IMR-90 (cell line): ENCODE measurements at regions not wholly inside any gene's neighbourhood (a gene's known extent, or its start where the extent isn't known, plus 50 kb on each side); places are given as distances from the start of the nearest gene placed in this dataset.

Experiments used
- ATAC-seq: fragments of 200-7000 bp; cut with Tn5 transposase; 2 replicates; pipeline ENCODE4 v1.9.1; 2020; ENCODE audit warnings: low read depth, mild to moderate bottlenecking, moderate library complexity
- BruUV-seq: library from RNA; stranded (reverse); fragments of 400-500 nt; replicated peaks from 2 replicates; lab custom pipeline; 2021; lab: Mats Ljungman, UMichigan
- CTCF ChIA-PET: fragments of 300-600 bp; formaldehyde crosslinking; extraction: SDS; loops from one replicate; lab custom pipeline; 2021; ENCODE audit warnings: antibody characterized with exemption; lab: Yijun Ruan, JAX
- POLR2A ChIA-PET: fragments of 300-600 bp; sonication (Branson Sonifier 250); formaldehyde crosslinking; loops from one replicate; lab custom pipeline; 2022; ENCODE audit warnings: antibody characterized with exemption; ENCODE audit not compliant: unreplicated experiment; lab: Charles Lee
- DNase-seq: peaks from one replicate; pipeline ENCODE4 v3.0.0; 2013
- H2AFZ ChIP-seq: replicated peaks from 2 replicates; pipeline ENCODE3; 2013; ENCODE audit warnings: low read length, mild to moderate bottlenecking; ENCODE audit not compliant: poor library complexity
- H2AK5ac ChIP-seq: 2 replicates; pipeline ENCODE4 v1.6.1; 2013; ENCODE audit warnings: low read depth, low read length, inconsistent platforms
- H2AK9ac ChIP-seq: replicated peaks from 2 replicates; pipeline ENCODE3; 2013; ENCODE audit warnings: mild to moderate bottlenecking, low read depth, low read length, moderate library complexity; ENCODE audit not compliant: poor library complexity
- H2BK120ac ChIP-seq: 2 replicates; pipeline ENCODE4 v1.6.1; 2013; ENCODE audit warnings: low read depth, low read length, inconsistent platforms
- H2BK15ac ChIP-seq: 3 replicates; pipeline ENCODE4 v1.6.1; 2013; ENCODE audit warnings: low read depth, low read length, inconsistent platforms
- H2BK20ac ChIP-seq: 2 replicates; pipeline ENCODE4 v1.6.1; 2013; ENCODE audit warnings: low read depth, mild to moderate bottlenecking, inconsistent platforms, low read length, moderate library complexity
- H2BK5ac ChIP-seq: 2 replicates; pipeline ENCODE4 v1.6.1; 2013; ENCODE audit warnings: mild to moderate bottlenecking, low read depth, low read length, inconsistent platforms; ENCODE audit not compliant: poor library complexity, severe bottlenecking
- H3K14ac ChIP-seq: replicated peaks from 2 replicates; pipeline ENCODE4 v1.6.1; 2013; ENCODE audit warnings: low read depth, low read length, inconsistent platforms
- H3K18ac ChIP-seq: 2 replicates; pipeline ENCODE4 v1.6.1; 2013; ENCODE audit warnings: low read depth, low read length, control low read depth
- H3K23ac ChIP-seq: 2 replicates; pipeline ENCODE4 v1.6.1; 2013; ENCODE audit warnings: low read depth, low read length, inconsistent platforms
- H3K27ac ChIP-seq: 2 replicates; pipeline ENCODE4 v1.5.1; 2013; ENCODE audit warnings: mild to moderate bottlenecking, control low read depth, low read length; ENCODE audit not compliant: insufficient read depth
- H3K27me3 ChIP-seq: 2 replicates; pipeline ENCODE4 v1.6.1; 2013; ENCODE audit warnings: low read length; ENCODE audit not compliant: control insufficient read depth, insufficient read depth
- H3K36me3 ChIP-seq: 2 replicates; pipeline ENCODE4 v1.6.1; 2013; ENCODE audit warnings: low read length, mixed read lengths; ENCODE audit not compliant: control insufficient read depth, insufficient read depth
- H3K4ac ChIP-seq: 2 replicates; pipeline ENCODE4 v1.6.1; 2013; ENCODE audit warnings: low read depth, low read length, inconsistent platforms
- H3K4me1 ChIP-seq: 2 replicates; pipeline ENCODE4 v1.6.1; 2013; ENCODE audit warnings: low read length, mixed read lengths; ENCODE audit not compliant: control insufficient read depth, insufficient read depth
- H3K4me2 ChIP-seq: 2 replicates; pipeline ENCODE4 v1.6.1; 2013; ENCODE audit warnings: low read depth, mild to moderate bottlenecking, control low read depth, low read length, moderate library complexity
- H3K4me3 ChIP-seq: 2 replicates; pipeline ENCODE4 v1.5.1; 2013; ENCODE audit warnings: low read depth, mild to moderate bottlenecking, control low read depth, low read length, moderate library complexity; ENCODE audit not compliant: insufficient read depth
- H3K56ac ChIP-seq: 2 replicates; pipeline ENCODE4 v1.6.1; 2013; ENCODE audit warnings: low read length, inconsistent platforms; ENCODE audit not compliant: insufficient read depth; ENCODE audit errors: extremely low read depth
- H3K79me1 ChIP-seq, 2 experiments: 2 replicates each; pipeline ENCODE4 v1.6.1; 2013; ENCODE audit warnings: low read length in 2 of 2, inconsistent platforms in 1 of 2, low read depth in 1 of 2
- H3K9ac ChIP-seq: 2 replicates; pipeline ENCODE4 v1.6.1; 2013; ENCODE audit warnings: low read depth, low read length, control low read depth
- H3K9me1 ChIP-seq: 2 replicates; pipeline ENCODE4 v1.6.1; 2013; ENCODE audit warnings: low read length, inconsistent platforms; ENCODE audit not compliant: insufficient read depth
- H3K9me3 ChIP-seq: 2 replicates; pipeline ENCODE4 v1.6.1; 2013; ENCODE audit warnings: low read length; ENCODE audit not compliant: control insufficient read depth, insufficient read depth
- H4K20me1 ChIP-seq: 2 replicates; pipeline ENCODE4 v1.6.1; 2013; ENCODE audit warnings: low read length, inconsistent platforms; ENCODE audit not compliant: insufficient read depth
- H4K5ac ChIP-seq: 2 replicates; pipeline ENCODE4 v1.6.1; 2013; ENCODE audit warnings: mild to moderate bottlenecking, low read depth, low read length, control low read depth
- H4K8ac ChIP-seq, 2 experiments: 2 replicates each; pipeline ENCODE4 v1.6.1; 2013; ENCODE audit warnings: low read depth in 2 of 2, low read length in 2 of 2, control low read depth in 1 of 2, inconsistent platforms in 1 of 2
- H4K91ac ChIP-seq: 2 replicates; pipeline ENCODE4 v1.6.1; 2013; ENCODE audit warnings: low read depth, low read length, inconsistent platforms; ENCODE audit not compliant: insufficient read depth
- CEBPB ChIP-seq: IDR thresholded peaks from 2 replicates; pipeline ENCODE4 v1.6.1; 2012; ENCODE audit warnings: low read depth, low read length, improper control_type of control experiment
- CHD1 ChIP-seq: IDR thresholded peaks from 2 replicates; pipeline ENCODE4 v1.6.1; 2012; ENCODE audit warnings: low read depth, low read length, improper control_type of control experiment
- MAFK ChIP-seq: IDR thresholded peaks from 2 replicates; pipeline ENCODE4 v1.6.1; 2012; ENCODE audit warnings: low read depth, low read length, improper control_type of control experiment
- MAZ ChIP-seq: IDR thresholded peaks from 2 replicates; pipeline ENCODE4 v1.6.1; 2012; ENCODE audit warnings: low read depth, mild to moderate bottlenecking, low read length, improper control_type of control experiment, moderate library complexity, borderline replicate concordance
- MXI1 ChIP-seq: IDR thresholded peaks from 2 replicates; pipeline ENCODE4 v1.6.1; 2012; ENCODE audit warnings: low read depth, mild to moderate bottlenecking, low read length, moderate library complexity, borderline replicate concordance
- NFE2L2 ChIP-seq: fragments of 150-350 bp; IDR thresholded peaks from 2 replicates; pipeline ENCODE4 v1.6.1; 2016; ENCODE audit warnings: low read depth, mild to moderate bottlenecking, low read length
- POLR2A ChIP-seq: IDR thresholded peaks from 2 replicates; pipeline ENCODE4 v1.6.1; 2012; ENCODE audit warnings: mild to moderate bottlenecking, low read depth, low read length
- RCOR1 ChIP-seq: IDR thresholded peaks from 2 replicates; pipeline ENCODE4 v1.6.1; 2012; ENCODE audit warnings: mild to moderate bottlenecking, low read length, improper control_type of control experiment; ENCODE audit not compliant: insufficient replicate concordance
- RFX5 ChIP-seq: IDR thresholded peaks from 2 replicates; pipeline ENCODE4 v1.8.0; 2012; ENCODE audit warnings: low read depth, mild to moderate bottlenecking, low read length, moderate library complexity
- WGBS, 2 experiments: methylation state at CpG; one replicate each; pipeline versions ENCODE4 v1.1.5 to v1.1.7; 2013; ENCODE audit warnings: missing lambda C conversion rate in 2 of 2; ENCODE audit not compliant: insufficient read length in 1 of 2; ENCODE audit errors: extremely low coverage in 2 of 2; 5-methylcytosine and 5-hydroxymethylcytosine counted together
- dilution Hi-C: fragments of 300-500 bp; cut with HindIII; formaldehyde crosslinking; loops from one replicate; pipeline ENCODE4 v1.14.3; 2018; ENCODE audit warnings: low sequenced_read_pairs; ENCODE audit not compliant: unreplicated experiment
- in situ Hi-C: fragments of 300-500 bp; cut with MboI; formaldehyde crosslinking; loops from 3 replicates; pipeline ENCODE4 v1.14.3; 2019; ENCODE audit warnings: low sequenced_read_pairs, inconsistent platforms, mixed read lengths
- intact Hi-C: fragments of 100-400 bp; cut with micrococcal nuclease; formaldehyde crosslinking; loops from 2 replicates; pipeline ENCODE4 v1.10.0; 2022
- TF ChIP-seq, protein P1 (sequence below): conservative IDR thresholded peaks from 2 replicates; pipeline ENCODE4 v1.5.1; 2012; ENCODE audit warnings: mild to moderate bottlenecking, low read depth, low read length, improper control_type of control experiment

DNA sequence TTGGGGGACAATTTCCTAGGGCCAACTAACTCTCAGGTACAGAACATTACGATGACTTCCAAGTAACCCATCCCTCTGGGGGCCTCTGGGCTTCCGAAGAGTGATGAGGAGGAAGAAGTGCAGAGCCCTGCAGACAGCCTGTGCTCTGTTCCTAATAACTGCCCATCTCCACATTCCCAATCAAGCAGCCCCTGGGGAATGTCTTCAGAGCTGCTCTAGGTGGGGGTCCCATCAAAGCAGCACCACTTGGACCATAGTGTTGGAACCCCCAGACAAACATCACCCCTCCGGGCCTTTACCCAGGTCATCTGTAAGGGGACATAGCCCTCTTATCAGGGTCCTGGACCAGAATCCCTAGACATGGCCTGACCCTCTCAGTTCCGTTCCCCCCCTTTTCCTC is 357.3 kb downstream of the NPHP4 start:
- H2AFZ ChIP-seq, result no peak overlapping the region
- no peak overlapping the region for H2BK5ac ChIP-seq
- H3K18ac ChIP-seq, result no peak overlapping the region
- no peak overlapping the region for H2BK15ac ChIP-seq
- no peaks in the 10 kb centered on the region for H3K9me1 ChIP-seq
- H4K20me1 ChIP-seq, result no peaks in the 10 kb centered on the region
- no peak overlapping the region for H3K27ac ChIP-seq
- H2AK5ac ChIP-seq, result no peak overlapping the region
- H4K5ac ChIP-seq, result no peak overlapping the region
- H3K9me3 ChIP-seq, result peaks cover 28% of the 10 kb centered on the region
- no peak overlapping the region for H4K8ac ChIP-seq
- no peak for DNase-seq
- H2BK20ac ChIP-seq, result no peak overlapping the region
- no peak overlapping the region for H3K4me3 ChIP-seq
- no peak overlapping the region for H3K4ac ChIP-seq
- ChIA-PET POLR2A (no interaction called here), CTCF (no interaction called here)
- no peak overlapping the region for H4K91ac ChIP-seq
- intact Hi-C loops, result no loop called here
- H2AK9ac ChIP-seq, result no peak overlapping the region
- H3K79me1 ChIP-seq, result no peaks in the 10 kb centered on the region
- H3K36me3 ChIP-seq, result no peaks in the 10 kb centered on the region
- TF ChIP-seq, protein P1, sequence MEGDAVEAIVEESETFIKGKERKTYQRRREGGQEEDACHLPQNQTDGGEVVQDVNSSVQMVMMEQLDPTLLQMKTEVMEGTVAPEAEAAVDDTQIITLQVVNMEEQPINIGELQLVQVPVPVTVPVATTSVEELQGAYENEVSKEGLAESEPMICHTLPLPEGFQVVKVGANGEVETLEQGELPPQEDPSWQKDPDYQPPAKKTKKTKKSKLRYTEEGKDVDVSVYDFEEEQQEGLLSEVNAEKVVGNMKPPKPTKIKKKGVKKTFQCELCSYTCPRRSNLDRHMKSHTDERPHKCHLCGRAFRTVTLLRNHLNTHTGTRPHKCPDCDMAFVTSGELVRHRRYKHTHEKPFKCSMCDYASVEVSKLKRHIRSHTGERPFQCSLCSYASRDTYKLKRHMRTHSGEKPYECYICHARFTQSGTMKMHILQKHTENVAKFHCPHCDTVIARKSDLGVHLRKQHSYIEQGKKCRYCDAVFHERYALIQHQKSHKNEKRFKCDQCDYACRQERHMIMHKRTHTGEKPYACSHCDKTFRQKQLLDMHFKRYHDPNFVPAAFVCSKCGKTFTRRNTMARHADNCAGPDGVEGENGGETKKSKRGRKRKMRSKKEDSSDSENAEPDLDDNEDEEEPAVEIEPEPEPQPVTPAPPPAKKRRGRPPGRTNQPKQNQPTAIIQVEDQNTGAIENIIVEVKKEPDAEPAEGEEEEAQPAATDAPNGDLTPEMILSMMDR, result no peak
- TF ChIP-seq MXI1 (no peak), RCOR1 (no peak), MAFK (no peak), CHD1 (no peak), RFX5 (no peak), CEBPB (no peak), NFE2L2 (no peak), MAZ (no peak), POLR2A (no peak)
- ATAC-seq, result no peak
- H3K4me1 ChIP-seq, result no peaks in the 10 kb centered on the region
- dilution Hi-C loops, result no loop called here
- no peak overlapping the region for H3K14ac ChIP-seq
- H3K4me2 ChIP-seq, result no peak overlapping the region
- BruUV-seq, result no TSS peak
- no peak overlapping the region for H3K23ac ChIP-seq
- no peak overlapping the region for H3K56ac ChIP-seq
- H2BK120ac ChIP-seq, result no peak overlapping the region
- no peaks in the 10 kb centered on the region for H3K27me3 ChIP-seq
- WGBS, 2 experiments, result 0% methylated on average over 1 of the region's 4 CpGs; no CpG with 5 or more reads in 1 of the 2 experiments
- H3K9ac ChIP-seq, result no peak overlapping the region
- in situ Hi-C loops, result no loop called here
